GM12891 (cell line): ENCODE measurements at regions not wholly inside any gene's neighbourhood (a gene's known extent, or its start where the extent isn't known, plus 50 kb on each side); places are given as distances from the start of the nearest gene placed in this dataset.
"Not testable (repeated sequence)": the region's sequence is repeated elsewhere in the genome, so short reads cannot be mapped to it uniquely, and the experiment has no call there.

Experiments used
- DNase-seq: peaks from one replicate; pipeline ENCODE4 v3.0.0; 2011; ENCODE audit warnings: low spot score; ENCODE audit not compliant: insufficient read length
- FAIRE-seq: peaks from 2 replicates; lab custom pipeline; 2011; peaks lifted over from hg19 to GRCh38; lab: Jason Lieb, UNC
- PAX5 ChIP-seq: IDR thresholded peaks from 2 replicates; pipeline ENCODE4 v1.6.1; 2011; ENCODE audit warnings: low read length, moderate library complexity, mild to moderate bottlenecking; ENCODE audit not compliant: insufficient read depth, severe bottlenecking
- POLR2A ChIP-seq: IDR thresholded peaks from 2 replicates; pipeline ENCODE4 v1.6.1; 2011; ENCODE audit warnings: low read depth, low read length, control low read depth
- POLR2AphosphoS5 ChIP-seq: IDR thresholded peaks from 2 replicates; pipeline ENCODE4 v1.6.1; 2011; ENCODE audit warnings: low read depth, low read length, control low read depth
- POU2F2 ChIP-seq: IDR thresholded peaks from 2 replicates; pipeline ENCODE4 v1.6.1; 2011; ENCODE audit warnings: low read depth, mild to moderate bottlenecking, control low read depth, low read length, moderate library complexity
- SPI1 ChIP-seq: IDR thresholded peaks from 2 replicates; pipeline ENCODE4 v1.6.1; 2011; ENCODE audit warnings: low read depth, low read length, control low read depth
- TAF1 ChIP-seq: IDR thresholded peaks from 2 replicates; pipeline ENCODE4 v1.6.1; 2011; ENCODE audit warnings: low read depth, low read length, control low read depth

DNA sequence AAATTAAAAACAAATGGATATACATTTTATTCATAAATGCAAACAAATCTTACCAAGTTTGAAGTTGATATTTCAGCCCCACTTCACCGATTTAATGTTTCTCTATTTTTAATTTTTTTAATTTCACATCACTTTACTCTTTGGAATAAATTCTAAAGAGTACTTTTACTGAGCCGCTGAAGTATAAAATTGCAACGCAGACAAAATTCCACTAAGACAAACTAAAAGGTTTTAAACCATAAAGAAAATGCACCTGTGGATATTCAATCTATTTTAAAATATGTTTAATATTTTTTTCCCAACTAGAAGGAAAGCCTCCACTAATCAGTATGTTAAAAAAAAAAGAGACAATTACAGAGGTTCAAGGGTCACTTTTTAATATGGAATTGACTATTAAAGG, 1073.9 kb upstream of the CRIM1 start:
- FAIRE-seq (no peak), DNase-seq (no peak)
- TF ChIP-seq TAF1 (no peak), SPI1 (no peak), POU2F2 (no peak), PAX5 (no peak), POLR2AphosphoS5 (no peak), POLR2A (no peak)

DNA sequence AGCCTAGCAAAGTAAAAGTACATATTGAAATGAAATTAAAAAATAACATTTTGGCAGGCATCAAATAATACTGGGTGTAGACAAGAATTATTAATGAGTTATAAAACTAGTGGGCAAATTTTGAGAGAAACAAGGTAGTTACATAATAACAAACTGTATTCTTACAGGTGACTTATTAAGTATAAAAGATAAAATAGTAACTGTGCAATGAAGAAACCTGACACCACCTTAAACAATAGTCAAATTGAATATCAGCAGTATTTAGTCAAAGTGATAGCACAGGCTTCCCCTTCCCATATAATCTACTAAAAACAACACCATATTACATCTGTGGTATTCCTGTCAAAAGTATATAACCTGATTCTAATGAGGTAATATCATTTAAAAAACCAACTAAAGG, 1099.8 kb upstream of the CRIM1 start:
- FAIRE-seq = no peak
- no peak for DNase-seq
- TF ChIP-seq POU2F2 (no peak), PAX5 (no peak), POLR2AphosphoS5 (no peak), SPI1 (no peak), POLR2A (no peak), TAF1 (no peak)

DNA sequence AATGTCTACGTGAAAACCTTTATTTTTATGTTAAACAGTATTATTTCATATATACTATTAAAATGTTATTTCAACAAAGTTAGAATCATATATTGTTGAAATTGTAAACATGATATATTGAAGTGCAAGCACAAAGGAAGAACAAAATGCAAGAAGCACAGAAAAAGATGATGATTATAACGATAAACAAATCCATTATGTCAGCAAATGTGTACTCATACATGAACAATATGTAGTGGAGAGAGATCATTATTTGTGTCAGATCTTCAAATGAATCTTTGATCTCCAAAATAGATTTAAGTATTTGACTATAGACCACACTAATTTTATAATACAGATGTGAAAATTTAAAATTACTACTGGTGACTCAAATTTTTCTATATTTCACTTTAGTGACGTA, 1104.4 kb upstream of the CRIM1 start:
- TF ChIP-seq SPI1 (no peak), TAF1 (no peak), PAX5 (no peak), POLR2AphosphoS5 (no peak), POU2F2 (no peak)
- DNase-seq (no peak), FAIRE-seq (no peak)

DNA sequence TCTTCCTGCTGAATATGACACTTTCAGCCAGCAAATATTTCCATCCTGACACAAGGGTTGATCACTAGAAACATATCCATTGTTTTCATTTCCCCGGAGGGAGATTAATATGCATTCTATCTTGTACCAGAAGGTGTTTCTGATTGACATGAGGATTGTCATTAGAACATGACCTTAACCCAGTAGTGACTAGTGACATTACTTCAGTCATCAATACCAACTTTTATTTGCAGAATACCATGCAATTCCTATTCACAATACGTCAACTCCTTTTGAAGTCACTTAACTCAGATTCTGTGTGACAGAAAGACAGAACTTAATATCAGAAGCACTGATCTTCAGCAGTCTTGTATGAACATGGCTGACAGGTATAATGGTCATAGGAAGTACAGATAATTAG, 1108.9 kb upstream of the CRIM1 start:
- TF ChIP-seq SPI1 (no peak), POLR2A (no peak), TAF1 (no peak), POU2F2 (no peak)
- DNase-seq (no peak), FAIRE-seq (no peak)

DNA sequence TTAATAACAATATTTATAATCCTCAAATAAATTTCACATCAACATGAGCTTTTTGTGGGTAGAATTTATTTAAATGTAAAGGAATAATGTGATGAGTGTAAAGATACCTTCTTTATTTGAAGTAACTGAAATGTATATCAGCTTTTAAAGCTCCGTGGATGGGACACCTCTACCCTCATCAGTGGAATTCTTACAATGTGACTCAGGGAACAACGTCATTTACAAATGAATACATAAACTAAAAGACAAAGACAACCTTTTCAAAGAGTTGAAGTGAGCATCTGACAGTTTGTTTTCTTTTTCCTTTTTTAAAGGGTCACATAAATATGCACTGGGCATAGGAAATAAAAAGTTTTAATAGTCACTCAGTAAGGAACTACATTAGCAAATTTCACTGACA, 1127.0 kb upstream of the CRIM1 start:
- TF ChIP-seq PAX5 (no peak), SPI1 (no peak), TAF1 (no peak), POLR2A (no peak)
- DNase-seq (no peak), FAIRE-seq (no peak)

DNA sequence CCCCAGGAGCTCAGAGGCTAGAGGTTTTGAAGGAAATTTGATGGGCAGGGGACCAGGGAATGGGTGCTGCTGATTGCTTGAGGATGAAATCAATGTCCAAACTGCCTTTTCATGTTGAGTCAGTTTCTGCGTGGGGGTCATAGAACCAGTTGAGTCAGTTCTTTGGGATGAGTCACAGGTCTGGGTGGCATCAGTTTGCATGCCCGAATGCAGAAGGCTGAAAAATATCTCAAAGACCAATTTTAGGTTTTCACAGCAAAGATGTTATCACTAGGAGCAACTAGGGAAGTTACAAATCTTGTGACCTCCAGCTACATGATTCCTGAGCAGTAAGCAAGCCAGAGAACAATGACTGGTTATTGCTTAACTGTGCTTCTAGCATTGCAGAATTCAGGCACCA, 1135.1 kb upstream of the CRIM1 start:
- DNase-seq = no peak
- no peak for FAIRE-seq

DNA sequence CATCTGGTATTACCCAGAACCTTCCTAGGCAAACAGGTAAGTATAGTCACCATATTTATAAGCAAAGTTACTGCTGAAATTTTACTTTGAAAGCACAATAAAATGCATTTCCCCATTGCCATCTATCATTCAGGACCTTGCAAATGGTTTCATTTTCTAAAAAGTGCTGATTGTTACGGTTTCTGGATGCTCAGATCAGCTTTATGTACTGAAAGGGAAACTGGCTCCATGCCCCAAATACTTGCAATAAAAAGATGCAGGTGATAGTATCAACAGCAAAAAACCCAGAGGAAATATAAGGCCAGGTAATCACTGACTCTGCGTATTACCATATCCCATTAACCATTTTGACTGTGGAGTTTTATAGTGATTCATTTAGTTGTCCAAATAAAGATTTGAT, 1150.7 kb upstream of the CRIM1 start:
- FAIRE-seq (no peak), DNase-seq (no peak)
- TF ChIP-seq POLR2A (no peak), PAX5 (no peak)

More for the DNA sequence above, 1135.1 kb upstream of the CRIM1 start:
- TF ChIP-seq POLR2AphosphoS5 (no peak), TAF1 (no peak), POU2F2 (no peak), PAX5 (no peak), SPI1 (no peak), POLR2A (no peak)

DNA sequence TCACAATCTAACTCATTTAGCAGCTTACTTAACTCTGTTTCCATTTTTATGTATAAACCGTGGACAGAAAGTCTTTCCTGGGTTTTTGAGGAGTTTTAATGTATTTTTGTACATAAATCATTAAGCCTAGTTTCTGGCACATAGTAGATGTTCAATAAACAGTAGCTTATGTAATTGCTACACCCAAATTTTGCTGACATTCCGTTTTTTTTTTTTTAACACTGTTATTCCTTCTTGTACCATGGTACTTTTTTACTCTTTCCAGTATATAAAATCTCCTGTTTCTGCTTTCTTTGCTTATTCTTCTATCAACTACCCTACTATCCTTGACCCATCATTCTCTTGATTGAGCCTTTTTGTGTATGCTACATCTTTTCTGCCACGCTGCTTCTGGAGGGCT, 1151.3 kb upstream of the CRIM1 start:
- DNase-seq (no peak), FAIRE-seq (no peak)
- TF ChIP-seq TAF1 (no peak), POU2F2 (no peak), POLR2A (no peak), SPI1 (no peak), PAX5 (no peak), POLR2AphosphoS5 (no peak)

DNA sequence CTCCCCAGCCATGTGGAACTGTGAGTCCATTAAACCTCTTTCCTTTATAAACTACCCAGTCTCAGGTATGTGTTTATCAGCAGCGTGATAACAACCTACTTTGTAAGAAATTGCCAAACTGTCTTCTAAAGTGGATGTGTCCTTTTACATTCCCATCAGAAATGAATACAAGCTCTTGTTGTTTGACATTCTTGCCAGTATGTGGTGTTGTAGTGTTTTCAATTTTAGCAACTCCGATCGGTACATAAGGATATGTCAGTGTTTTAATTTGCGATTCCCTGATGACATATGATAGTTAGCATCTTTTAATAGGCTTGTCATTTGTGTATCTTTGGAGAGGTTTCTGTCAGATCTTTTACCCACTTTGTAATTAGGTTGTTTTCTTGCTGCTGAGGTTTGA, 1156.3 kb upstream of the CRIM1 start:
- DNase-seq (no peak), FAIRE-seq (no peak)
- TF ChIP-seq TAF1 (no peak), POLR2A (no peak), SPI1 (no peak), PAX5 (no peak), POU2F2 (no peak), POLR2AphosphoS5 (no peak)

DNA sequence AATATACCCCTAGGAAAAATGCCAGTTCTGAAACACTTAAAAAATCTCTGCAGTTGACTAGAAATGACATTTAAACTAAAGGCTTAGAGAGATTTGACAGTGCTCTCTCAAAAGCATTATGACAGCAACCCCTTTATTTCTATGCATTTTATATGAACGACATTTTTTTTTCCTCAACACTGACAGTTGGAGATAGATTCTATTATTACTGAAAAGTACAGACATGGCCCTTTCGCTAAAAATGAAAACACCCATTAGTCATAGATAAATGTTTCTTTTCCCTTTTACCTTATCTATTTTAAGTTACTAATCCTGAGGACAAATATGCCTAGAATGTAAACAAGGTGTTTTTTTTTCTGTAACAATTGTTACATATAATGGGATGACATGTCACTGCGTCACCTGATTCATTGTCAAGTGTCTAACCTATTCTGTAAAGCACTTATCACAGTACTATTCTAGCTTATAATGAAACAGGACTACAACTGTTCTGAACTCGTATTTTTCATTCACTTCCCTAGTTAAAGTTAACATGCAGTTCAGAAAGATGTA, 1169.6 kb upstream of the CRIM1 start:
- FAIRE-seq (no peak), DNase-seq (no peak)
- TF ChIP-seq PAX5 (no peak), POLR2AphosphoS5 (no peak), POLR2A (no peak), SPI1 (no peak), POU2F2 (no peak), TAF1 (no peak)

DNA sequence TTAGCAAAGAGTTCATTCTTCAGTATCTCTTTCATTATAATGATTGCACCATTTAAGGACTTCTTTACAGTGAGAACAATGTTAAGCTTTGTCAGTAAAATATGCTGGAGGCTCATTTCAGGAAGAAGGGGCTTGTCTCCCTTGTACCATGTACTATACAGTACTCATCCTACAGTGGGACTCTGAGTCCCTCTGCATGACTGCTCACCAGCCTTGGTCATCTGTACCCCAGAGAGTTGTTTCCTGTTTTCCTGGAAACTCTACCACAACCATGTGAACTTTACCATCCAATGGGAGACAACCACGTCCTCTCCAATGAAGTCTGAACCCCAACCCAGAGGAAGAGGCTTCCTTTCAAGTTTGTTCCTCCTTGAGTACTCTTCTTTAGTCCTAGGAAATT, 1171.1 kb upstream of the CRIM1 start:
- TF ChIP-seq SPI1 = no peak
- TF ChIP-seq PAX5 = no peak
- TF ChIP-seq POLR2A = no peak
- no peak for TF ChIP-seq POU2F2
- no peak for TF ChIP-seq TAF1
- TF ChIP-seq POLR2AphosphoS5 = no peak
- no peak for FAIRE-seq
- DNase-seq = no peak

DNA sequence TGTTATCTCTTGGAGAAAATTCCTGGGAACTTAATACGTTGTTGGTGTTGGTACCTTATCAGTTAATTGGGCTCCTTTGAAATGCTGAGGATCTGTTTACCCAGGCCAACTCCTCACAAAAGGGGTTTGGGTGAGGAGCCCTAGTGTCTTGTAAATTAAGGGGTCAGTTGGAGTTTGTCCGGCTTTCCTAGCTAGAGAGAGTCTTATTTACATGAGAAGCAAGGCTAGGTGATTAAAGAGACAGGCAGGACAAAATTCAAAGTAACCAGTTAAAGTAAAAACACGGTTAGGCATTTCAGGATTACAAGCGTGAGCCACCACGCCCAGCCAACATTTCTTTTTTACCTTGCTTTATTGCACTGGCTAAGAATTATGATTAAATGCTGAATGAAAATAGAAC, 1178.9 kb upstream of the CRIM1 start:
- FAIRE-seq, DNase-seq: not testable (repeated sequence)
